Omental fat pad (tissue), 3 donors: ENCODE measurements at regions not wholly inside any gene's neighbourhood (a gene's known extent, or its start where the extent isn't known, plus 50 kb on each side); places are given as distances from the start of the nearest gene placed in this dataset.

Source experiments
- ATAC-seq: fragments of 150-250 bp; one replicate; pipeline ENCODE4 v1.9.1; 2016; ENCODE audit warnings: mild to moderate bottlenecking, moderate library complexity; ENCODE audit not compliant: low FRiP score
- DNase-seq: peaks from one replicate; pipeline ENCODE4 v3.0.0-alpha.2; 2019; ENCODE audit warnings: low spot score
- CTCF ChIP-seq, 3 donors: fragments of 450-650 bp; IDR thresholded peaks; one replicate each; pipeline ENCODE4 v1.5.1; 2016 to 2017; ENCODE audit warnings: antibody characterized with exemption in 3 of 3, mild to moderate bottlenecking in 3 of 3, moderate library complexity in 2 of 3

DNA sequence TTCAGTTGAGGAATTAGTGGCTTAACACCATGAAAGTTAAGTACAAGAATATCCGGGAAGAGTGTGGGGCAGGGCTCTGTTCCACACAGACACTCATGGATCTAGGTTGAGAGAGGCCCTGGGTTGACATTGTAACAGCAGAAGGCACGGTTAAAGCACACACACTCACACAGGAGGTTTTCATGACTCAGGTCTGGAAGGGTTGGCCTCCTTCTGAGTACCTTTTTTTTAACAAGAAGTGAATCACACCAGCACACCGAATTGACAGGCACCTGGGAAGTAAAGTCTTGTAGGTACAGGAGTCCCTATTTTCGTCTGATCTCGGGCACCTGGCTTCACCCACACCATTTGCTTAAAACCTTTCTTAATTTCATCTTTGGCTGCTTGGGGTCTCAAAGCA is 509.4 kb upstream of the ADARB2 start:
- DNase-seq: no peak
- no peak for ATAC-seq
- no peak for TF ChIP-seq CTCF (IDR thresholded peaks at IDR 0.05)

- no peak for ATAC-seq
- no peak for DNase-seq
- no peak for TF ChIP-seq CTCF (IDR thresholded peaks at IDR 0.05)
Measured at GRCh38 chr10:2245580-2245979, 508.3 kb upstream of the ADARB2 start.

GRCh38 chr10:2244471-2244870 is 507.1 kb upstream of the ADARB2 start:
- TF ChIP-seq CTCF (IDR thresholded peaks at IDR 0.05): no peak
- no peak for DNase-seq
- ATAC-seq: no peak

GRCh38 chr10:2236876-2237275 is 499.6 kb upstream of the ADARB2 start:
- ATAC-seq: no peak

GRCh38 chr10:2232479-2232878 is 495.2 kb upstream of the ADARB2 start:
- no peak for TF ChIP-seq CTCF (IDR thresholded peaks at IDR 0.05)
- no peak for ATAC-seq
- no peak for DNase-seq

More at GRCh38 chr10:2236876-2237275, 499.6 kb upstream of the ADARB2 start:
- no peak for TF ChIP-seq CTCF (IDR thresholded peaks at IDR 0.05)
- no peak for DNase-seq

- ATAC-seq: no peak
- TF ChIP-seq CTCF (IDR thresholded peaks at IDR 0.05): no peak
- DNase-seq: no peak
Measured at GRCh38 chr10:2230478-2230877, 493.2 kb upstream of the ADARB2 start.

- TF ChIP-seq CTCF (IDR thresholded peaks at IDR 0.05): no peak
- DNase-seq (no peak), ATAC-seq (no peak)
Measured at GRCh38 chr10:2228320-2228901, 491.1 kb upstream of the ADARB2 start.
